HS-5 (cell line): ENCODE measurements at regions not wholly inside any gene's neighbourhood (a gene's known extent, or its start where the extent isn't known, plus 50 kb on each side); places are given as distances from the start of the nearest gene placed in this dataset.
"Not testable (repeated sequence)": the region's sequence is repeated elsewhere in the genome, so short reads cannot be mapped to it uniquely, and the experiment has no call there.

Experiments used
- DNase-seq: peaks from one replicate; pipeline ENCODE4 v3.0.0-alpha.2; 2012; ENCODE audit warnings: low read depth

GRCh38 chr16:58828901-58829545 is 94.9 kb upstream of the GOT2 start:
- no peak for DNase-seq

GRCh38 chr16:58824201-58824600 is 90.1 kb upstream of the GOT2 start:
- DNase-seq = no peak

- DNase-seq = no peak
Measured at GRCh38 chr16:58821886-58822285, 87.8 kb upstream of the GOT2 start.

- no peak for DNase-seq
Measured at GRCh38 chr16:58820411-58820810, 86.3 kb upstream of the GOT2 start.

- no peak for DNase-seq
Measured at GRCh38 chr16:58815181-58815888, 81.2 kb upstream of the GOT2 start.

GRCh38 chr16:58814348-58814801 is 80.3 kb upstream of the GOT2 start:
- DNase-seq = peak; percentile 16

GRCh38 chr16:58809213-58809612 is 75.1 kb upstream of the GOT2 start:
- no peak for DNase-seq

GRCh38 chr16:58807276-58807675 is 73.2 kb upstream of the GOT2 start:
- DNase-seq = no peak

- DNase-seq = no peak
Measured at GRCh38 chr16:58801838-58802237, 67.7 kb upstream of the GOT2 start.

GRCh38 chr16:58797137-58797801 is 63.2 kb upstream of the GOT2 start:
- DNase-seq = no peak

GRCh38 chr16:58793366-58793765 is 59.2 kb upstream of the GOT2 start:
- DNase-seq = no peak

- DNase-seq = no peak
Measured at GRCh38 chr16:58792188-58792587, 58.1 kb upstream of the GOT2 start.

GRCh38 chr16:58790816-58791557 is 56.9 kb upstream of the GOT2 start:
- DNase-seq = not testable (repeated sequence)

- no peak for DNase-seq
Measured at GRCh38 chr16:58789351-58789750, 55.2 kb upstream of the GOT2 start.
